HG03457 (cell line): ENCODE measurements at regions not wholly inside any gene's neighbourhood (a gene's known extent, or its start where the extent isn't known, plus 50 kb on each side); places are given as distances from the start of the nearest gene placed in this dataset.

Source experiments
- ATAC-seq: cut with Tn5 transposase; IDR thresholded peaks from one replicate; pipeline ENCODE4 v1.9.1; 2021; ENCODE audit warnings: moderate number of reproducible peaks; ENCODE audit not compliant: unreplicated experiment

- ATAC-seq = no peak
Measured at GRCh38 chr5:175288048-175288621, 155.8 kb downstream of the DRD1 start.

GRCh38 chr5:175286981-175287380 lies 157.0 kb downstream of the DRD1 start:
- ATAC-seq = no peak

GRCh38 chr5:175285261-175285660 lies 158.7 kb downstream of the DRD1 start:
- no peak for ATAC-seq

- ATAC-seq = no peak
Measured at GRCh38 chr5:175284806-175285205, 159.2 kb downstream of the DRD1 start.

GRCh38 chr5:175282611-175283225 lies 161.3 kb downstream of the DRD1 start:
- ATAC-seq = no peak

GRCh38 chr5:175281714-175282113 lies 162.3 kb downstream of the DRD1 start:
- no peak for ATAC-seq

- ATAC-seq = no peak
Measured at GRCh38 chr5:175281257-175281656, 162.7 kb downstream of the DRD1 start.

GRCh38 chr5:175279506-175279905 lies 164.5 kb downstream of the DRD1 start:
- ATAC-seq = no peak

GRCh38 chr5:175275748-175276147 lies 168.2 kb downstream of the DRD1 start:
- ATAC-seq = no peak

GRCh38 chr5:175275097-175275496 lies 168.9 kb downstream of the DRD1 start:
- ATAC-seq = no peak

GRCh38 chr5:175274171-175274570 lies 169.8 kb downstream of the DRD1 start:
- ATAC-seq = no peak

GRCh38 chr5:175264406-175264805 lies 179.6 kb downstream of the DRD1 start:
- no peak for ATAC-seq

- ATAC-seq = no peak
Measured at GRCh38 chr5:175263776-175264175, 180.2 kb downstream of the DRD1 start.

- ATAC-seq = no peak
Measured at GRCh38 chr5:175261526-175261925, 182.5 kb downstream of the DRD1 start.

GRCh38 chr5:175261037-175261436 lies 182.9 kb downstream of the DRD1 start:
- no peak for ATAC-seq

GRCh38 chr5:175257847-175258194 lies 186.2 kb downstream of the DRD1 start:
- ATAC-seq = no peak

GRCh38 chr5:175257128-175257846 lies 186.7 kb downstream of the DRD1 start:
- ATAC-seq = no peak

- no peak for ATAC-seq
Measured at GRCh38 chr5:175254155-175254554, 189.8 kb downstream of the DRD1 start.

GRCh38 chr5:175253597-175253996 lies 190.4 kb downstream of the DRD1 start:
- no peak for ATAC-seq

- no peak for ATAC-seq
Measured at GRCh38 chr5:175252234-175252805, 191.7 kb downstream of the DRD1 start.

GRCh38 chr5:175250426-175250825 lies 193.6 kb downstream of the DRD1 start:
- no peak for ATAC-seq

- no peak for ATAC-seq
Measured at GRCh38 chr5:175248416-175248905, 195.5 kb downstream of the DRD1 start.
